Activated naive CD4-positive, alpha-beta T cell treated with anti-CD3 and anti-CD28 coated beads for 36 hours (primary cell): ENCODE measurements at regions not wholly inside any gene's neighbourhood (a gene's known extent, or its start where the extent isn't known, plus 50 kb on each side); places are given as distances from the start of the nearest gene placed in this dataset.
"Not testable (repeated sequence)": the region's sequence is repeated elsewhere in the genome, so short reads cannot be mapped to it uniquely, and the experiment has no call there.

Experiments used
- CTCF ChIA-PET: fragments of 350-600 bp; sonication (Branson Sonifier 250); formaldehyde crosslinking; loops from one replicate; lab custom pipeline; 2021; ENCODE audit warnings: antibody characterized with exemption; lab: Charles Lee
- DNase-seq: peaks from one replicate; pipeline ENCODE4 v3.0.0-alpha.2; 2020
- H3K27ac Mint-ChIP-seq: one replicate; pipeline ENCODE4 v1.8.0; 2021; ENCODE audit warnings: mild to moderate bottlenecking, mixed read lengths
- H3K27me3 Mint-ChIP-seq: one replicate; pipeline ENCODE4 v1.8.0; 2021; ENCODE audit warnings: low read depth, mixed read lengths
- H3K36me3 Mint-ChIP-seq: one replicate; pipeline ENCODE4 v1.8.0; 2021; ENCODE audit warnings: low read depth, mixed read lengths
- H3K4me1 Mint-ChIP-seq: one replicate; pipeline ENCODE4 v1.8.0; 2021; ENCODE audit warnings: low read depth, mixed read lengths
- H3K4me3 Mint-ChIP-seq: one replicate; pipeline ENCODE4 v1.8.0; 2021; ENCODE audit warnings: mild to moderate bottlenecking, moderate library complexity, mixed read lengths
- H3K9me3 Mint-ChIP-seq: one replicate; pipeline ENCODE4 v1.8.0; 2021; ENCODE audit warnings: mixed read lengths
- intact Hi-C: fragments of 100-400 bp; cut with micrococcal nuclease; formaldehyde crosslinking; loops from one replicate; pipeline ENCODE4 v1.15.1; 2023

- H3K4me1 Mint-ChIP-seq: no peaks in the 10 kb centered on the region
- no peaks in the 10 kb centered on the region for H3K36me3 Mint-ChIP-seq
- CTCF ChIA-PET: no interaction called here
- no peak for DNase-seq
- no peaks in the 10 kb centered on the region for H3K27me3 Mint-ChIP-seq
- H3K9me3 Mint-ChIP-seq: no peaks in the 10 kb centered on the region
- intact Hi-C loops: no loop called here
- no peak overlapping the region for H3K27ac Mint-ChIP-seq
- no peak overlapping the region for H3K4me3 Mint-ChIP-seq
Measured at GRCh38 chr11:56849852-56850251, 101.4 kb upstream of the OR9G4 start.

- no peaks in the 10 kb centered on the region for H3K27me3 Mint-ChIP-seq
- CTCF ChIA-PET: no interaction called here
- no peaks in the 10 kb centered on the region for H3K4me1 Mint-ChIP-seq
- no peak overlapping the region for H3K27ac Mint-ChIP-seq
- DNase-seq: no peak
- H3K36me3 Mint-ChIP-seq: no peaks in the 10 kb centered on the region
- intact Hi-C loops: no loop called here
- H3K4me3 Mint-ChIP-seq: no peak overlapping the region
- no peaks in the 10 kb centered on the region for H3K9me3 Mint-ChIP-seq
Measured at GRCh38 chr11:56849250-56849649, 100.8 kb upstream of the OR9G4 start.

GRCh38 chr11:56848141-56848809 is 99.8 kb upstream of the OR9G4 start:
- no peaks in the 10 kb centered on the region for H3K4me1 Mint-ChIP-seq
- intact Hi-C loops: no loop called here
- H3K9me3 Mint-ChIP-seq: no peaks in the 10 kb centered on the region
- no peak for DNase-seq
- H3K27ac Mint-ChIP-seq: no peak overlapping the region
- H3K4me3 Mint-ChIP-seq: no peak overlapping the region
- no peaks in the 10 kb centered on the region for H3K27me3 Mint-ChIP-seq
- CTCF ChIA-PET: no interaction called here
- no peaks in the 10 kb centered on the region for H3K36me3 Mint-ChIP-seq

- H3K27me3 Mint-ChIP-seq: peaks cover 2% of the 10 kb centered on the region
- no peaks in the 10 kb centered on the region for H3K9me3 Mint-ChIP-seq
- H3K27ac Mint-ChIP-seq: no peak overlapping the region
- H3K4me1 Mint-ChIP-seq: no peaks in the 10 kb centered on the region
- CTCF ChIA-PET: no interaction called here
- no peak overlapping the region for H3K4me3 Mint-ChIP-seq
- no peak for DNase-seq
- intact Hi-C loops: no loop called here
- H3K36me3 Mint-ChIP-seq: no peaks in the 10 kb centered on the region
Measured at GRCh38 chr11:56846631-56847576, 98.4 kb upstream of the OR9G4 start.

GRCh38 chr11:56845121-56845732 is 96.7 kb upstream of the OR9G4 start:
- intact Hi-C loops: no loop called here
- Mint-ChIP-seq H3K36me3 (no peaks in the 10 kb centered on the region), H3K4me3 (no peak overlapping the region), H3K4me1 (no peaks in the 10 kb centered on the region), H3K27me3 (peaks cover 7% of the 10 kb centered on the region), H3K27ac (no peak overlapping the region), H3K9me3 (no peaks in the 10 kb centered on the region)
- CTCF ChIA-PET: interaction anchor here (0.8 kb wide), 1 partner anchor 404 kb away, joined by 4 read pairs; no protein-coding TSS in a partner anchor
- DNase-seq: no peak

- Mint-ChIP-seq H3K4me3 (no peak overlapping the region), H3K27ac (no peak overlapping the region), H3K27me3 (peaks cover 9% of the 10 kb centered on the region), H3K9me3 (no peaks in the 10 kb centered on the region), H3K4me1 (no peaks in the 10 kb centered on the region), H3K36me3 (no peaks in the 10 kb centered on the region)
- intact Hi-C loops: loop anchor here (5.0 kb wide), 2 partner anchors 503 to 613 kb away; no protein-coding TSS in a partner anchor
- no peak for DNase-seq
- CTCF ChIA-PET: interaction anchor here (0.6 to 5.5 kb wide), 3 partner anchors 31 to 406 kb away, joined by 3 to 48 read pairs (median 4); no protein-coding TSS in a partner anchor
Measured at GRCh38 chr11:56843816-56844215, 95.3 kb upstream of the OR9G4 start.

- Mint-ChIP-seq H3K9me3 (no peaks in the 10 kb centered on the region), H3K4me1 (no peaks in the 10 kb centered on the region), H3K27ac (no peak overlapping the region), H3K27me3 (peaks cover 10% of the 10 kb centered on the region), H3K4me3 (no peak overlapping the region), H3K36me3 (no peaks in the 10 kb centered on the region)
- DNase-seq: no peak
- CTCF ChIA-PET: interaction anchor here (0.6 to 5.5 kb wide), 3 partner anchors 32 to 406 kb away, joined by 3 to 48 read pairs (median 4); no protein-coding TSS in a partner anchor
- intact Hi-C loops: loop anchor here (5.0 kb wide), 2 partner anchors 504 to 614 kb away; no protein-coding TSS in a partner anchor
Measured at GRCh38 chr11:56842814-56843794, 94.6 kb upstream of the OR9G4 start.

GRCh38 chr11:56841210-56841810 is 92.8 kb upstream of the OR9G4 start:
- no peak overlapping the region for H3K4me3 Mint-ChIP-seq
- no peaks in the 10 kb centered on the region for H3K4me1 Mint-ChIP-seq
- DNase-seq: peak; percentile 59
- H3K27ac Mint-ChIP-seq: no peak overlapping the region
- no peaks in the 10 kb centered on the region for H3K36me3 Mint-ChIP-seq
- H3K9me3 Mint-ChIP-seq: no peaks in the 10 kb centered on the region
- peaks cover 14% of the 10 kb centered on the region for H3K27me3 Mint-ChIP-seq
- intact Hi-C loops: loop anchor here (1.0 to 5.0 kb wide), 5 partner anchors 275 to 616 kb away; no protein-coding TSS in a partner anchor
- CTCF ChIA-PET: interaction anchor here (0.6 to 5.5 kb wide), 17 partner anchors 22 to 677 kb away, joined by 3 to 48 read pairs (median 3); no protein-coding TSS in a partner anchor

- H3K36me3 Mint-ChIP-seq, H3K27me3 Mint-ChIP-seq, CTCF ChIA-PET, H3K27ac Mint-ChIP-seq, H3K4me3 Mint-ChIP-seq, DNase-seq, H3K9me3 Mint-ChIP-seq, H3K4me1 Mint-ChIP-seq, intact Hi-C loops: not testable (repeated sequence)
Measured at GRCh38 chr11:56827357-56827756, 78.9 kb upstream of the OR9G4 start.

- intact Hi-C loops: no loop called here
- no peaks in the 10 kb centered on the region for H3K27me3 Mint-ChIP-seq
- H3K9me3 Mint-ChIP-seq: no peaks in the 10 kb centered on the region
- CTCF ChIA-PET: no interaction called here
- no peaks in the 10 kb centered on the region for H3K36me3 Mint-ChIP-seq
- no peak overlapping the region for H3K4me3 Mint-ChIP-seq
- no peaks in the 10 kb centered on the region for H3K4me1 Mint-ChIP-seq
- no peak for DNase-seq
- H3K27ac Mint-ChIP-seq: no peak overlapping the region
Measured at GRCh38 chr11:56819916-56820315, 71.4 kb upstream of the OR9G4 start.

GRCh38 chr11:56817661-56818060 is 69.2 kb upstream of the OR9G4 start:
- no peak overlapping the region for H3K4me3 Mint-ChIP-seq
- H3K4me1 Mint-ChIP-seq: no peaks in the 10 kb centered on the region
- intact Hi-C loops: no loop called here
- H3K27ac Mint-ChIP-seq: no peak overlapping the region
- CTCF ChIA-PET: interaction anchor here (0.6 kb wide), 1 partner anchor 232 kb away, joined by 4 read pairs; no protein-coding TSS in a partner anchor
- no peaks in the 10 kb centered on the region for H3K9me3 Mint-ChIP-seq
- no peaks in the 10 kb centered on the region for H3K27me3 Mint-ChIP-seq
- H3K36me3 Mint-ChIP-seq: no peaks in the 10 kb centered on the region
- no peak for DNase-seq
